Endothelial cell of umbilical vein (primary cell): ENCODE measurements at regions not wholly inside any gene's neighbourhood (a gene's known extent, or its start where the extent isn't known, plus 50 kb on each side); places are given as distances from the start of the nearest gene placed in this dataset.

Source experiments
- EZH2 ChIP-seq: IDR thresholded peaks from 2 replicates; pipeline ENCODE4 v1.6.1; 2012; ENCODE audit warnings: borderline replicate concordance, low read depth, mild to moderate bottlenecking, moderate library complexity, low read length, inconsistent platforms; ENCODE audit not compliant: severe bottlenecking
- FOS ChIP-seq: IDR thresholded peaks from 2 replicates; pipeline ENCODE4 v1.6.1; 2011; ENCODE audit warnings: mild to moderate bottlenecking, low read length, moderate library complexity, borderline replicate concordance; ENCODE audit not compliant: insufficient read depth
- GATA2 ChIP-seq: IDR thresholded peaks from 2 replicates; pipeline ENCODE4 v1.7.0; 2011; ENCODE audit warnings: low read depth, mild to moderate bottlenecking, moderate library complexity, mixed read lengths, low read length; ENCODE audit not compliant: insufficient read length, insufficient read depth
- MYC ChIP-seq: IDR thresholded peaks from one replicate; pipeline ENCODE4 v1.6.1; 2011; ENCODE audit warnings: mild to moderate bottlenecking, low read depth, low read length
- POLR2A ChIP-seq: IDR thresholded peaks from 2 replicates; pipeline ENCODE4 v1.6.1; 2012; ENCODE audit warnings: low read depth, mild to moderate bottlenecking, control low read depth, low read length
- POLR2AphosphoS5 ChIP-seq: IDR thresholded peaks from 2 replicates; pipeline ENCODE4 v1.6.1; 2012; ENCODE audit warnings: low read depth, mild to moderate bottlenecking, control low read depth, low read length, moderate library complexity; ENCODE audit not compliant: insufficient read depth
- TF ChIP-seq, protein P1 (sequence below), 2 donors: IDR thresholded peaks; 1 replicate in 1 of 2; 2 replicates in 1 of 2; pipeline ENCODE4 v1.5.1; 2011; ENCODE audit warnings: low read length in 2 of 2, mild to moderate bottlenecking in 2 of 2, moderate library complexity in 2 of 2, control low read depth in 1 of 2, inconsistent platforms in 1 of 2, low read depth in 1 of 2; ENCODE audit not compliant: insufficient read depth in 1 of 2; ENCODE audit errors: extremely low read depth in 1 of 2
- TF ChIP-seq, protein P2 (sequence below): IDR thresholded peaks from 2 replicates; pipeline ENCODE4 v1.6.1; 2011; ENCODE audit not compliant: insufficient read depth, insufficient read length

DNA sequence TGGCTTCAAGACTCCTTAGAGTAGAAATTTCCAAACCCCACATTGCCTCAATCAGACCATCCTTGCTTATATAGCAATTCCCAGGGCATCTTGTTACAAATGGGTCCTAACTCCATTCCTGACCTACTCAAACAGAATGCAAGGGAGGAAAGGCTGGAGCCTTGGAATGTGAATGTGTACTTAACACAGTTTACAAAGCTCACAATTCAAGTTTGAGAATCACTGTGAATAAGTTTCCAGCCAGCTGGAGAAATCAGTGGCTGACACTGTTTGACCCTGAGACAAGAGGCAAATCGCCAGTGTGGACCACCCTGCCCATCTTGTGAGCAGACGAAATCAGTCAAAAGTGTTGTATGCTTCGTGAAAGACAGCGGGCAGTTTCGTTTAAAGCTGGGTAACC, 65.5 kb downstream of the SOWAHC start:
- TF ChIP-seq, protein P1, sequence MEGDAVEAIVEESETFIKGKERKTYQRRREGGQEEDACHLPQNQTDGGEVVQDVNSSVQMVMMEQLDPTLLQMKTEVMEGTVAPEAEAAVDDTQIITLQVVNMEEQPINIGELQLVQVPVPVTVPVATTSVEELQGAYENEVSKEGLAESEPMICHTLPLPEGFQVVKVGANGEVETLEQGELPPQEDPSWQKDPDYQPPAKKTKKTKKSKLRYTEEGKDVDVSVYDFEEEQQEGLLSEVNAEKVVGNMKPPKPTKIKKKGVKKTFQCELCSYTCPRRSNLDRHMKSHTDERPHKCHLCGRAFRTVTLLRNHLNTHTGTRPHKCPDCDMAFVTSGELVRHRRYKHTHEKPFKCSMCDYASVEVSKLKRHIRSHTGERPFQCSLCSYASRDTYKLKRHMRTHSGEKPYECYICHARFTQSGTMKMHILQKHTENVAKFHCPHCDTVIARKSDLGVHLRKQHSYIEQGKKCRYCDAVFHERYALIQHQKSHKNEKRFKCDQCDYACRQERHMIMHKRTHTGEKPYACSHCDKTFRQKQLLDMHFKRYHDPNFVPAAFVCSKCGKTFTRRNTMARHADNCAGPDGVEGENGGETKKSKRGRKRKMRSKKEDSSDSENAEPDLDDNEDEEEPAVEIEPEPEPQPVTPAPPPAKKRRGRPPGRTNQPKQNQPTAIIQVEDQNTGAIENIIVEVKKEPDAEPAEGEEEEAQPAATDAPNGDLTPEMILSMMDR (IDR thresholded peaks at IDR 0.05; ENCODE audit: extremely low read depth in 1 of 2, insufficient read depth in 1 of 2, low read depth in 1 of 2, low read length in 2 of 2), result no peak
- no peak for TF ChIP-seq POLR2A
- TF ChIP-seq POLR2AphosphoS5, result no peak
- TF ChIP-seq, protein P2, sequence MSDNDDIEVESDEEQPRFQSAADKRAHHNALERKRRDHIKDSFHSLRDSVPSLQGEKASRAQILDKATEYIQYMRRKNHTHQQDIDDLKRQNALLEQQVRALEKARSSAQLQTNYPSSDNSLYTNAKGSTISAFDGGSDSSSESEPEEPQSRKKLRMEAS, result no peak
- no peak for TF ChIP-seq EZH2
- no peak for TF ChIP-seq FOS
- TF ChIP-seq MYC, result no peak
- TF ChIP-seq GATA2, result no peak
